ENCODE measurements at regions not wholly inside any gene's neighbourhood (a gene's known extent, or its start where the extent isn't known, plus 50 kb on each side); places are given as distances from the start of the nearest gene placed in this dataset.

- no peaks in the 10 kb centered on the region for H3K79me2 ChIP-seq (ENCODE audit: control insufficient read depth, insufficient read depth, low read length)
- ChIA-PET POLR2A (no interaction called here), SMC1A (ENCODE audit: uncharacterized antibody, unreplicated experiment) (interaction anchor here (0.6 to 1.4 kb wide), 7 partner anchors 10 to 41 kb away, joined by 3 to 4 read pairs (median 3); no protein-coding TSS in a partner anchor), RAD21 (ENCODE audit: unreplicated experiment) (interaction anchor here (0.7 kb wide), 1 partner anchor 274 kb away, joined by 3 read pairs; no protein-coding TSS in a partner anchor), CTCF (interaction anchor here (0.8 to 12.3 kb wide), 5 partner anchors 20 to 336 kb away, joined by 3 to 80 read pairs (median 3); no protein-coding TSS in a partner anchor)
- no peak overlapping the region for H2AFZ ChIP-seq (ENCODE audit: control insufficient read depth, low read depth, low read length)
- H3K4me1 ChIP-seq (ENCODE audit: control insufficient read depth, insufficient read depth, low read length): no peaks in the 10 kb centered on the region
- in situ Hi-C loops (cut with MboI) (no loop called here), intact Hi-C loops (cut with micrococcal nuclease; ENCODE audit: unreplicated experiment) (no loop called here)
- no peaks in the 10 kb centered on the region for H3K36me3 ChIP-seq (ENCODE audit: control insufficient read depth in 2 of 2, insufficient read depth in 2 of 2, low read length in 1 of 2)
- H3K9ac ChIP-seq (ENCODE audit: control insufficient read depth, insufficient read depth, low read length): no peak overlapping the region
- no peaks in the 10 kb centered on the region; the same call in 2 of the 3 replicates for H3K9me3 ChIP-seq (replicated peaks; ENCODE audit: control insufficient read depth, insufficient read depth, low read length)
- no peak overlapping the region for H3K4me2 ChIP-seq (ENCODE audit: control insufficient read depth, insufficient read depth)
- FAIRE-seq (no peak), DNase-seq (ENCODE audit: low read depth, low spot score) (no peak), ATAC-seq (no peak)
- no peak overlapping the region for H3K4me3 ChIP-seq
- 94% methylated on average over 2 of the region's 2 CpGs for WGBS (ENCODE audit: insufficient coverage, insufficient replicate concordance, low lambda C conversion rate, missing lambda C conversion rate)
- H3K27me3 ChIP-seq (replicated peaks in 1 of 2; ENCODE audit: control insufficient read depth in 2 of 2, insufficient read depth in 2 of 2, low read length in 1 of 2): no peaks in the 10 kb centered on the region; a peak in 1 of 4 replicates
- H3K27ac ChIP-seq (ENCODE audit: control insufficient read depth, insufficient read depth): no peak overlapping the region
- BruUV-seq (replicated peaks): no TSS peak
- no peaks in the 10 kb centered on the region for H4K20me1 ChIP-seq (ENCODE audit: control insufficient read depth, insufficient read depth)
- TF ChIP-seq RCOR1 (conservative IDR thresholded peaks at IDR 0.05; ENCODE audit: low read depth, low read length): no peak
- TF ChIP-seq ZBTB11 (CRISPR knock-in tag; IDR thresholded peaks at IDR 0.05): no peak
- no peak for TF ChIP-seq POLR2AphosphoS5 (IDR thresholded peaks at IDR 0.05; ENCODE audit: low read length)
- no peak for TF ChIP-seq ATF3 (IDR thresholded peaks at IDR 0.05; ENCODE audit: borderline replicate concordance, extremely low read depth, low read depth, low read length)
- TF ChIP-seq NKRF (conservative IDR thresholded peaks at IDR 0.05): no peak
- TF ChIP-seq SKIL (IDR thresholded peaks at IDR 0.05; ENCODE audit: low read depth, poor library complexity, severe bottlenecking): no peak
- TF ChIP-seq ATF7 (IDR thresholded peaks at IDR 0.05; ENCODE audit: low read depth): no peak
- TF ChIP-seq RFX5 (IDR thresholded peaks at IDR 0.05; ENCODE audit: low read depth, low read length): no peak
- TF ChIP-seq SPI1 (IDR thresholded peaks at IDR 0.05; ENCODE audit: borderline replicate concordance, insufficient read depth, low read depth, low read length): no peak
- peak; percentile 18 to 27 (median 25); a peak in 1 of 6 replicates for TF ChIP-seq CTCF (IDR thresholded peaks at IDR 0.05 in 2 of 3, conservative IDR thresholded peaks at IDR 0.05 in 1 of 3; ENCODE audit: control insufficient read depth in 2 of 3, extremely low read depth in 1 of 3, insufficient read depth in 1 of 3, low read depth in 3 of 3, low read length in 3 of 3)
- no peak for TF ChIP-seq YBX1 (IDR thresholded peaks at IDR 0.05)
- peak; percentile 20; the same call in 1 of the 2 replicates for TF ChIP-seq RAD21 (IDR thresholded peaks at IDR 0.05; ENCODE audit: insufficient read depth, low read depth, low read length)
- no peak for TF ChIP-seq TCF7 (IDR thresholded peaks at IDR 0.05; ENCODE audit: borderline replicate concordance)
- TF ChIP-seq ASH2L (IDR thresholded peaks at IDR 0.05; ENCODE audit: borderline replicate concordance, low read depth): no peak
Observed at GRCh38 chr12:9372202-9372601, 164.0 kb upstream of the PZP start.
